ENCODE measurements at regions not wholly inside any gene's neighbourhood (a gene's known extent, or its start where the extent isn't known, plus 50 kb on each side); places are given as distances from the start of the nearest gene placed in this dataset.

DNA sequence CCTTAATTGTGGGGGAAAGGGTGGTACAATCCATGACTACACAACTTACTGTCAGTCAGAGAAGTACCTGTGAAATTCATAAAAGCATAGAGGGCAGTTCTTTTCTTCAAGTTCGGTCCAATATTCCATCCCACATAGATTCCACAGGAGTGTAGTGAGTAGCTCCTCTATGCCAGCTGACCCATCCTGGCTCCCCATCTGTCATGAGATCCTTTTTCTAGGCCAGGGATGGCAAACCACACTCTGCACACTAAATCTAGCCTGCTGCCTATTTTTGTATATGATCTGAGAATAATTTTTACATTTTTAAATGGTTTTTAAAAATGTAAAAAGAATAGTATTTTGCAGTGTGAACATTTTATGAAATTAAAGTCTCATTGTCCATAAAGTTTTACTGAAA, 107.0 kb upstream of the TSPAN2 start:
- H3K4me1 ChIP-seq (ENCODE audit: insufficient read depth, low read length): no peaks in the 10 kb centered on the region
- TF ChIP-seq CTCF (IDR thresholded peaks at IDR 0.05): no peak
- no peaks in the 10 kb centered on the region for H3K9me3 Mint-ChIP-seq

GRCh38 chr1:115194506-115194905, 105.2 kb upstream of the TSPAN2 start:
- Histone ChIP-seq H3K36me3 (ENCODE audit: insufficient read depth, low read length) (no peaks in the 10 kb centered on the region), H3K27ac (ENCODE audit: low read depth in 1 of 2, low read length in 2 of 2) (no peak overlapping the region), H3K9me3 (ENCODE audit: control insufficient read depth in 1 of 2, insufficient read depth in 1 of 2, low read length in 2 of 2) (no peaks in the 10 kb centered on the region), H3K4me1 (ENCODE audit: insufficient read depth, low read length) (no peaks in the 10 kb centered on the region), H3K4me3 (ENCODE audit: low read length) (no peak overlapping the region), H3K27me3 (ENCODE audit: control insufficient read depth in 1 of 2, insufficient read depth in 2 of 2, low read length in 2 of 2) (peaks cover 6 to 13% of the 10 kb centered on the region in 2 experiments)
- no peaks in the 10 kb centered on the region for H3K36me3 Mint-ChIP-seq (ENCODE audit: low read depth)
- peaks cover 33% of the 10 kb centered on the region for H3K27me3 Mint-ChIP-seq
- ChIA-PET POLR2A (no interaction called here), CTCF (no interaction called here)
- DNase-seq: no peak
- ATAC-seq (ENCODE audit: poor library complexity): no peak
- no peaks in the 10 kb centered on the region for H3K4me1 Mint-ChIP-seq (ENCODE audit: low read depth)
- H3K9me3 Mint-ChIP-seq: no peaks in the 10 kb centered on the region
- intact Hi-C loops (cut with DNase I, micrococcal nuclease): no loop called here
- H3K27ac Mint-ChIP-seq: no peak overlapping the region
- TF ChIP-seq CTCF (IDR thresholded peaks at IDR 0.05): no peak
- no peak overlapping the region for H3K4me3 Mint-ChIP-seq

More for the DNA sequence above, 107.0 kb upstream of the TSPAN2 start:
- Mint-ChIP-seq H3K36me3 (ENCODE audit: low read depth) (no peaks in the 10 kb centered on the region), H3K27ac (no peak overlapping the region), H3K27me3 (peaks cover 44% of the 10 kb centered on the region), H3K4me3 (no peak overlapping the region), H3K4me1 (ENCODE audit: low read depth) (no peaks in the 10 kb centered on the region)
- Histone ChIP-seq H3K9me3 (ENCODE audit: control insufficient read depth in 1 of 2, insufficient read depth in 1 of 2, low read length in 2 of 2) (no peaks in the 10 kb centered on the region), H3K36me3 (ENCODE audit: insufficient read depth, low read length) (no peaks in the 10 kb centered on the region), H3K4me3 (ENCODE audit: low read length) (no peak overlapping the region), H3K27me3 (ENCODE audit: control insufficient read depth in 1 of 2, insufficient read depth in 2 of 2, low read length in 2 of 2) (peaks cover 6 to 13% of the 10 kb centered on the region in 2 experiments), H3K27ac (ENCODE audit: low read depth in 1 of 2, low read length in 2 of 2) (no peak overlapping the region)
- ATAC-seq (ENCODE audit: poor library complexity) (no peak), DNase-seq (no peak)
- CTCF ChIA-PET: no interaction called here
- intact Hi-C loops (cut with DNase I, micrococcal nuclease): no loop called here
- POLR2A ChIA-PET: no interaction called here

DNA sequence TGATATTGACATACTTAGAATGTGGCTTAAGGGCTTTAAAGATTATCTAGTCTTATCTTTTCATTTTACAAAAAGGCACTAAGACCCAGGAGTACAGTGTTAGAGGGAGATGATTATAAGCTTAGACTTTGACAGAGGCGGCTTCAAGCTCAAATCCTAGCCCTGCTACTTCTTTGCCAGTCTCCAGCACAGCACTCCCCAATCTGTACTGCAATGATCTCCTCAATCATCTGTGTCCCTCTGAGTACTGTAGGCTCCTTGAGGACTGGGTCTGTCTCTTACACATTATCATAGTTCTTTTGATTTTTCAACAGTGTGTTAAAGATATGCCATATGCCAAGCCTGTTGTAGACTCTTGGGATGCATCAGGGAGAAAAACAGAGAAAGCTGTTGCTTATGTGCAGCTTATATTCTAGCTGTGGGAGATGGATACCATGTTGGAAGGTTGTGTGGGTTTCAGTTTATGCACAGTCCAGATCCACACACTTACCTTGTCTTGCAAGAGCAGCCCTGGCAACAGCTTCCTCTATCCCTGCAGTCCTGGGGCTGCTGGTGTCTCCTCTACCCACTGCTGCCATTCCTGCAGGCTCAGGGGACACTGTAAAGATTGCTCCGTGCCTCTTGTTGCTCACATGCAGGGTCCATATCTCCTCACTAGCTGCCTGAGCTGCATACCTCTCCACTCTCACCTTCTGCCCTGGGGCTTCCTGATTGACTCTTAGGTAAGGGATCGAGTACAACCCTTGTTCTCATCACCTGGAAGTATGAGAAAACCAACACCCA, 103.9 kb upstream of the TSPAN2 start:
- Histone ChIP-seq H3K27me3 (ENCODE audit: control insufficient read depth in 1 of 2, insufficient read depth in 2 of 2, low read length in 2 of 2) (peaks cover 6 to 11% of the 10 kb centered on the region in 2 experiments), H3K4me3 (ENCODE audit: low read length) (no peak overlapping the region), H3K4me1 (ENCODE audit: insufficient read depth, low read length) (no peaks in the 10 kb centered on the region), H3K36me3 (ENCODE audit: insufficient read depth, low read length) (no peaks in the 10 kb centered on the region), H3K9me3 (ENCODE audit: control insufficient read depth in 1 of 2, insufficient read depth in 1 of 2, low read length in 2 of 2) (no peaks in the 10 kb centered on the region), H3K27ac (ENCODE audit: low read depth in 1 of 2, low read length in 2 of 2) (no peak overlapping the region)
- peaks cover 28% of the 10 kb centered on the region for H3K27me3 Mint-ChIP-seq
- DNase-seq (no peak), ATAC-seq (ENCODE audit: poor library complexity) (no peak)
- H3K4me3 Mint-ChIP-seq: no peak overlapping the region
- POLR2A ChIA-PET: no interaction called here
- no peaks in the 10 kb centered on the region for H3K9me3 Mint-ChIP-seq
- H3K36me3 Mint-ChIP-seq (ENCODE audit: low read depth): no peaks in the 10 kb centered on the region
- intact Hi-C loops (cut with DNase I, micrococcal nuclease): no loop called here
- CTCF ChIA-PET: no interaction called here
- no peak for TF ChIP-seq CTCF (IDR thresholded peaks at IDR 0.05)
- no peak overlapping the region for H3K27ac Mint-ChIP-seq
- no peaks in the 10 kb centered on the region for H3K4me1 Mint-ChIP-seq (ENCODE audit: low read depth)

Data from CD4-positive, alpha-beta T cell (primary cell).